ENCODE measurements at regions not wholly inside any gene's neighbourhood (a gene's known extent, or its start where the extent isn't known, plus 50 kb on each side); places are given as distances from the start of the nearest gene placed in this dataset.

- H3K27me3 ChIP-seq (ENCODE audit: control insufficient read depth, insufficient read depth, low read length) = no peaks in the 10 kb centered on the region
- H3K36me3 ChIP-seq (ENCODE audit: control insufficient read depth in 2 of 3, insufficient read depth in 3 of 3, low read length in 3 of 3) = no peaks in the 10 kb centered on the region
- FAIRE-seq (no peak), DNase-seq (no peak)
- H3K4me1 ChIP-seq (ENCODE audit: control insufficient read depth in 2 of 3, insufficient read depth in 2 of 3, low read depth in 1 of 3, low read length in 3 of 3) = peaks cover 0 to 2% (median under 1%) of the 10 kb centered on the region in 3 donors
- no peak overlapping the region for H3K4me3 ChIP-seq (ENCODE audit: low read length in 3 of 3)
- no peak overlapping the region for H3K9ac ChIP-seq (ENCODE audit: low read length in 3 of 3)
- TF ChIP-seq CTCF (IDR thresholded peaks at IDR 0.05; ENCODE audit: borderline replicate concordance, extremely low read depth, insufficient read depth) = no peak
- no peaks in the 10 kb centered on the region for H3K9me3 ChIP-seq (ENCODE audit: control insufficient read depth in 2 of 3, insufficient read depth in 1 of 3, low read length in 3 of 3)
- H3K27ac ChIP-seq (ENCODE audit: low read depth in 2 of 2, low read length in 2 of 2) = no peak overlapping the region
- intact Hi-C loops (cut with DNase I) = no loop called here
These were observed 138.1 kb downstream of the CD164 start for GRCh38 chr6:109243863-109244825.

- no peak overlapping the region for H3K27ac ChIP-seq (ENCODE audit: low read depth in 2 of 2, low read length in 2 of 2)
- FAIRE-seq = no peak
- TF ChIP-seq CTCF (IDR thresholded peaks at IDR 0.05; ENCODE audit: borderline replicate concordance, extremely low read depth, insufficient read depth) = no peak
These were observed 139.3 kb downstream of the CD164 start for GRCh38 chr6:109242925-109243324.

GRCh38 chr6:109242029-109242428, 140.2 kb downstream of the CD164 start:
- no peak for FAIRE-seq

More at GRCh38 chr6:109242925-109243324, 139.3 kb downstream of the CD164 start:
- Histone ChIP-seq H3K9me3 (ENCODE audit: control insufficient read depth in 2 of 3, insufficient read depth in 1 of 3, low read length in 3 of 3) (no peaks in the 10 kb centered on the region), H3K4me1 (ENCODE audit: control insufficient read depth in 2 of 3, insufficient read depth in 2 of 3, low read depth in 1 of 3, low read length in 3 of 3) (peaks cover 0 to 2% (median 2%) of the 10 kb centered on the region in 3 donors), H3K9ac (ENCODE audit: low read length in 3 of 3) (no peak overlapping the region), H3K27me3 (ENCODE audit: control insufficient read depth, insufficient read depth, low read length) (no peaks in the 10 kb centered on the region), H3K36me3 (ENCODE audit: control insufficient read depth in 2 of 3, insufficient read depth in 3 of 3, low read length in 3 of 3) (no peaks in the 10 kb centered on the region), H3K4me3 (ENCODE audit: low read length in 3 of 3) (no peak overlapping the region)
- intact Hi-C loops (cut with DNase I) = no loop called here
- no peak for DNase-seq

More at GRCh38 chr6:109242029-109242428, 140.2 kb downstream of the CD164 start:
- no peak for TF ChIP-seq CTCF (IDR thresholded peaks at IDR 0.05; ENCODE audit: borderline replicate concordance, extremely low read depth, insufficient read depth)
- no peaks in the 10 kb centered on the region for H3K9me3 ChIP-seq (ENCODE audit: control insufficient read depth in 2 of 3, insufficient read depth in 1 of 3, low read length in 3 of 3)
- no peak overlapping the region for H3K4me3 ChIP-seq (ENCODE audit: low read length in 3 of 3)
- peaks cover 0 to 2% (median 2%) of the 10 kb centered on the region in 3 donors for H3K4me1 ChIP-seq (ENCODE audit: control insufficient read depth in 2 of 3, insufficient read depth in 2 of 3, low read depth in 1 of 3, low read length in 3 of 3)
- no peak overlapping the region for H3K9ac ChIP-seq (ENCODE audit: low read length in 3 of 3)
- H3K27ac ChIP-seq (ENCODE audit: low read depth in 2 of 2, low read length in 2 of 2) = no peak overlapping the region
- no peaks in the 10 kb centered on the region for H3K27me3 ChIP-seq (ENCODE audit: control insufficient read depth, insufficient read depth, low read length)
- intact Hi-C loops (cut with DNase I) = no loop called here
- DNase-seq = no peak
- no peaks in the 10 kb centered on the region for H3K36me3 ChIP-seq (ENCODE audit: control insufficient read depth in 2 of 3, insufficient read depth in 3 of 3, low read length in 3 of 3)

Data from kidney (tissue), 13 donors.